ENCODE measurements at regions not wholly inside any gene's neighbourhood (a gene's known extent, or its start where the extent isn't known, plus 50 kb on each side); places are given as distances from the start of the nearest gene placed in this dataset.
"Not testable (repeated sequence)": the region's sequence is repeated elsewhere in the genome, so short reads cannot be mapped to it uniquely, and the experiment has no call there.

- DNase-seq, result no peak
Observed at GRCh38 chr13:86870444-86870843, 800.7 kb upstream of the SLITRK5 start.

DNA sequence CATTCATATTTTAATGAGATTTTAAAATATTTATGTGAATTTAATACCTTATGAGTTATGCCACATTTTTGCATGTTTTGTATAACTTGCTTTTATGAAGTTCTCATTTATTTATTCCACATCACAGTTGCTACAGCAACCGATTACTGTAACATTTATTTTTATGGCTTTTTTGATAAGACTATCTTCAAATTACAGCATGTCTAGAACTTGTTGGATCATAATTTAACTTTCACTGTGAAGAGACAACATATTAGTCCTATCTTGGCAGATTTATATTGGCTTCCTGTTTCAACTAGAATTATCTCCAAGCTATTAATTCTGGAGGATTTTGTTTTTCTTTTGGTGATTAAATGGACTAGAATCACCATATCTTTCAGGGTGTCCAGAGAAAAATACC is 793.7 kb upstream of the SLITRK5 start:
- no peak for DNase-seq

GRCh38 chr13:86878781-86879180 is 792.4 kb upstream of the SLITRK5 start:
- DNase-seq, result no peak

- DNase-seq, result no peak
Observed at GRCh38 chr13:86881390-86881789, 789.8 kb upstream of the SLITRK5 start.

GRCh38 chr13:86882107-86882506 is 789.1 kb upstream of the SLITRK5 start:
- DNase-seq, result no peak

DNA sequence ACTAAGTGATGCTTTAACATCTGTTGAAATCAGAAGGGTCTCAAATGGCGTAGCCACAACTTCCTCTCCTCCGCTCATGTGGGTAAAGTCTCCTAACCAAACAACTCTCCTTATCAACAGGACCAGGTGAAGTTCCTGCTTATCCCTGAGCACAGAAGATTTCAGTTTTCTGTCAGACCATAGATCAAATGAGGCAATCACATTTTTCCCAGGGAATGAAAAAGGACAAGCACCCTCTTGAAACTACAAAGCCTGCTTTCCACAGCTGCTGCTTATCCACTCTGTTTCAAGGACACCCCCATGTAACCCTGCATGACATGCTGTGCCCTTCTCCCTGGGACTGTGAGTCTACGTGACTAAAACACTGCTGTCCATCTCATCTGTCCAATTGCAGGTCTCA is 788.3 kb upstream of the SLITRK5 start:
- DNase-seq, result no peak

- DNase-seq, result no peak
Observed at GRCh38 chr13:86892330-86892729, 778.8 kb upstream of the SLITRK5 start.

GRCh38 chr13:86900906-86901305 is 770.3 kb upstream of the SLITRK5 start:
- DNase-seq, result no peak

DNA sequence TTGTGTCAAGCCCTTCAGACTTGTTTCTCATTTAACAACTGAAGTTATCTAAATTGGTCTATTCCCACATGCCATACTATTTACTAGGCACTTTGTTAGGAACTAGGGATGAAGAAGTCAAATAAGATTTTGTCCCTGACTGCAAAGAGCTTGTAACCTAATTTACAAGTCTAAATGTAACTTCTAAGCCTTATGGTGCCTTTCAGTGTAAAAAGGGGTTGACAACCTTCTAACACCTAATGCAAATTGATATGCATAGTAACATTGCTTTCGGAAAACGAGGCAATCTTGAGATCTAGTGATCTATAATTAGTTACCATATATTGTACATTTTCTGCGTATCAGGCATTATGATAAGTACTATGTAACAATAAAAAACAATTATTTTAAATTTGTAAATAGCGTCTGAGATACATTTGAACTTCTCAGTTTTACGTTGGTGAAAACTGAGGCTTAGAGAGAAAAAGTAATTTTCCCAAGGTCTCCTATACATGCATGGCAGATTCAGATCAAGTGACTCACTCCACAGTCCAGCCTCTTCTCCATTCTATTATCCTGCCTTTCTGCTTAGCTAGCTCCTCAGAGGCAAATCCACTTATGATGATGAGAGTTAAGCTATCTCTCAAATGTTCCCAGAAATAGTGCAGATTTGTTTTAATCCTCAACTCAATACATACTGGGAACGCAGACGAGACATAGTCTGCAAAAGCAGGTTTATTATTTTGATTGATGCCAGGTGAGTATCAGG is 764.9 kb upstream of the SLITRK5 start:
- no peak for DNase-seq

DNA sequence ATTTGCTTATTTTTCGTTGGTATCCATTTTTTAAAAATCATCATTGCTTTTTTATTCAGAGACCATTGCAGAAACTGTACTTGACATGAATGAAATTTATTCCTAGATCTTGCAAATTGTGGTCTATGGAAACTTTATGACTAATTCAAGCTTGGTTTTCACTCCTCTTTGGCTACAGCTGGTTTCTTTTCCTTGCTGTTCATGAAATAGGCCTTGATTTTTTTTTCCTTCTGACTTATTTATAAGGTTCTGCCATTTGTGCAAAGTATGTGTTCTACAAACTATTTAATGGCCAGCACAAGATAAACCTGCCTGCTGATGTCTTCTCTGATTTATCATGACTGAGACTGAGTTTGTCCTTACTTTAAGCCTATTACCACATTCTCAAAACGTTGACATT is 764.0 kb upstream of the SLITRK5 start:
- DNase-seq, result no peak

DNA sequence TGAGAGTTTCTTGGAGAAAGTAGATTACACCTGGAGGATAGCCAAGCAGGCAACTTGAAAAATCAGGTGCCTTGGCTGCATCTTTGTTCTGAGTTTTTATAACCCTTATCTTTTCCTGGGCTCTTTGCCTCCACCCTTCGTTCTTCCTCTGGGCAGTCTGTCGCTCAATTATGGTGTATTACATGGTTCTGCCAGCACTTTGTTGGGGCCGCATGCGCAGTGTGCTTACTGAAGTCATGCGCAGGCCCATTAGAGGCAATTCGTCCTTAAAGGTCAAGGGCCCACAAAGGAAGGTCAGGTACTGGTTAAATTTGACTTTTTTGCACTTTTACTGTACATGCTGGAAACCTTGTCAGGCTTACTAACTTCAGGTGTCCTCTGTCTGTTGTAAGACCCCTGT is 761.9 kb upstream of the SLITRK5 start:
- DNase-seq, result no peak

- no peak for DNase-seq
Observed at GRCh38 chr13:86914757-86915156, 756.4 kb upstream of the SLITRK5 start.

DNA sequence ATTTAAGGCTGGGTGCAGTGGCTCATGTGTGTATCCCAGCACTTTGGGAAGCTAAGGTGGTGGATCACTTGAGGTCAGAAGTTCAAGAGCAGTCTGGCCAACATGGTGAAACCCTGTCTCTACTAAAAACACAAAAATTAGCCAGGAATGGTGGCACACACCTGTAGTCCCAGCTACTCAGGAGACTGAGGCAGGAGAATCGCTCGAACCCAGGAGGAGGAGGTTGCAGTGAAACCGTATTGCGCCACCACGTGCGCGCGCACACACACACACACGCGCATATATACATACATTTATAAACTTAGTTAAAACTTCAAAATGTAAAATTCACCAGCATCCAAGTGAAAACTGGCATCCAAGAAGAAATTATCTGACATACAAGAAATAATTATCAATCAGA is 753.7 kb upstream of the SLITRK5 start:
- not testable (repeated sequence) for DNase-seq

- no peak for DNase-seq
Observed at GRCh38 chr13:86918682-86919081, 752.5 kb upstream of the SLITRK5 start.

GRCh38 chr13:86920961-86921360 is 750.2 kb upstream of the SLITRK5 start:
- DNase-seq, result no peak

GRCh38 chr13:86922936-86923335 is 748.2 kb upstream of the SLITRK5 start:
- DNase-seq, result no peak

DNA sequence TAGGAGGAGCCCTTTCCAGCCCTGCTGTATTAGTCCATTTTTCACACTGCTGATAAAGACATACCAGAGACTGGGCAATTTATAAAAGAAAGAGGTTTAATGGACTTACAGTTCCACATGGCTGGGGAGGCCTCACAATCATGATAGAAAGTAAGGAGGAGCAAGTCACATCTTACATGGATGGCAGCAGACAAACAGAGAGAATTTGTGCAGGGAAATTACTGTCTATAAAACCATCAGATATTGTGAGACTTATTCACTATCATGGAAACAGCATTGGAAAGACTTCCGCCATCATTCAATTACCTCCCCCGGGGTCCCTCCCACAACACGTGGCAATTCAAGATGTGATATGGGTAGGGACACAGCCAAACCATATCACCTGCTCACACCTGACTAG is 744.3 kb upstream of the SLITRK5 start:
- DNase-seq, result not testable (repeated sequence)

DNA sequence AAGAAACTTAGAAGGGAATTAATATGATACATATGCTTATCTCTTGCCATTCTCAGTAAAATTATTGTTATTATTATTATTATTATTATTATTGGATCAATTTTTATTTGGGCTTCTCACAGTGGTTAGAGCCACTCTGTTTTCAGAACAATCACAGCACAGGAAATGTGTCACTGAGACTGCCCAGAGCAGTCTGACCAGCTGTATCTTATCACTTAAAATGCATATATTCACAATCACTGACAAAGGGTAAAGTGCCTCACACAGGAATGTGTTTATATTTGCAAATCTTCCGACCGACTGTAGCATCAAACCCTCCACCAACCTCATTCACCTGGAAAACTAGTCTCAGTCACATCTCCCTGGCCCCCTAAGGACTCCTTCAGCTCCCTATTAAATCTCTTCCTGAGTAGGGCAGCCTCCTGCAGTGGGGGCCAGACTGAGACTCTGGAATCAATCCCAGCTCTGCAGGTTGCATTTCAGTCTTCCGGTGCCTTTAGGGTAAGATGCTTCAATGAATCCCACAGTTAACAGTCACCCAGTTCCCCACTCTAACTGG is 738.3 kb upstream of the SLITRK5 start:
- DNase-seq, result no peak

DNA sequence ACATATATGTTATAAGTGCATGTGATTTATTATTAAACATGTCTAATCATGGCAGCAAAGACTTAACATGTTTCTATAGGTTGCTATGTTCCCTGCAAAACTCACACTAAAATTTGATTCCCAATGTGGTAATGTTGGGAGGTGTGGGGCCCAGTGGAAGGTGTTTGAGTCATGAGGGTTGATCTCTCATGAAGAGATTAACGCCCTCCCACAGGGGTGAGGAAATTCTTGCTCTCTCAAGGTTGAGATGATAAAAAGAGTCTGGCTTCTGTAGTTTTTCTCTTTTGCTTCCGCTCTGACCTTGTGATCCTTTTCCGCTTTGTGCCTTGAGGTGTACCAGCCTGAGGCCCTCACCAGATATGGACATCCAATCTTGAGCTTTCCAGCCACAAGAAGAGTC is 737.5 kb upstream of the SLITRK5 start:
- DNase-seq, result no peak

DNA sequence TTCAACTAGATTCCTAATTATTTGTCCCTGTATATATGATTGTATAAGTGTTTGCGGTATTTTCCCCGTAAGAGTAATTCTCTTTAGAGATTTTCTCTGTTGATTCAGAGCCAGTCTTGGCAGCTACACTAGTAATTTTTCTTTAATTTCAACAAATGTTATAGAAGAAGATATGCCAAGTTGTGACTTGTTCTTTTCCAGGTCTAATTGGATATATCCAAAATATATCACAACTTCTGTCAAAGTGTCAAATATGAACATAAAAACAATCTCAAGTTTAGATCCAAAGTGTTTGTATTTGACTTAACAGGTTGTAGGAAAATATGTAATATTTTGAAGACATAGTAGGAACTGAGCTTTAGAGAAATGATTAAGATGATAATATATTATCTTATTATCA is 733.9 kb upstream of the SLITRK5 start:
- no peak for DNase-seq

GRCh38 chr13:86945584-86945983 is 725.6 kb upstream of the SLITRK5 start:
- no peak for DNase-seq

- no peak for DNase-seq
Observed at GRCh38 chr13:86946734-86947133, 724.4 kb upstream of the SLITRK5 start.

DNA sequence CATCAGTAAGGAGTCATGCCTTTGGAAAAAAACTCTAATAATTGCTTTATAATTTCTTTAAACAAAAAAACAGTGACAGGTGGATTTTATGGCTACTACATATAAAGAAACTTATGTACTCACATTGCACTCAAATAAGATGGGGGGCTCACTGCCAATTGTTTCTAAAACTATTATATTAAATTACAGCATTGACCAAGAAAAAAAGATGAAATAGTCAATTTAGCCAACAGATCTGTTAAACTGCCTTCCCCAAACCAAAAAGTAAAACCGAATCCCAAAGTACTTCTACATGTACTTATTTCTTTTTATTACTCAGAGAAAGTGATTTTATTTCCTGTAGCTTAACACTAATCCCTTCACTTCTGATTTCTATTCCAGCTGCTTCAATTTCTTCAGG is 716.8 kb upstream of the SLITRK5 start:
- DNase-seq, result no peak

DNA sequence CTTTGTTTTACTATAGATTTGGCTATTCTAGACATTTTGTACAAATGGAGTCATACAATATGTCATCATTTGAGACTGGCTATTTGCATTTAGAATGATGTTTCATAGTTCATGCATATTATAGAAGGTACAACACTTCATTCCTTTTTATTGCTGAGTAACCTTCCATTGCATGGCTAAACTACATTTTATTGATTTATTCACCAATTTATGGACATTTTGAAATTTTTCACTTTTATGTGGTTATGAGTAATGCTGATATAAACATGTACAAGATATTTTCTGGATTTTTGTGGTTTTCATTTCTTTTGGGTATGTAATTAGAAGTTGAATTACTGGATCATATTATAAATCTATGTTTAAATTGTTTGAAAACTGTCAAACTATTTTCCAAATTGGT is 710.3 kb upstream of the SLITRK5 start:
- no peak for DNase-seq
